Memory B cell (primary cell): ENCODE measurements at regions not wholly inside any gene's neighbourhood (a gene's known extent, or its start where the extent isn't known, plus 50 kb on each side); places are given as distances from the start of the nearest gene placed in this dataset.

Experiments used
- ATAC-seq: fragments of 150-1000 bp; cut with Tn5 transposase; 2 replicates; pipeline ENCODE4 v1.10.0; 2021; ENCODE audit warnings: low read depth, mild to moderate bottlenecking, moderate library complexity
- DNase-seq, 2 donors: peaks; one replicate each; pipeline ENCODE4 v3.0.0; 2022; ENCODE audit warnings: low spot score in 2 of 2
- H3K27ac Mint-ChIP-seq: one replicate; pipeline ENCODE4 v1.8.0; 2022; ENCODE audit warnings: mild to moderate bottlenecking, moderate library complexity, mixed read lengths
- H3K27me3 Mint-ChIP-seq: one replicate; pipeline ENCODE4 v1.8.0; 2022; ENCODE audit warnings: mixed read lengths
- H3K36me3 Mint-ChIP-seq: one replicate; pipeline ENCODE4 v1.8.0; 2022; ENCODE audit warnings: mild to moderate bottlenecking, mixed read lengths
- H3K4me1 Mint-ChIP-seq: one replicate; pipeline ENCODE4 v1.8.0; 2022; ENCODE audit warnings: mixed read lengths
- H3K4me3 Mint-ChIP-seq: one replicate; pipeline ENCODE4 v1.8.0; 2022; ENCODE audit warnings: mild to moderate bottlenecking, moderate library complexity, mixed read lengths
- H3K9me3 Mint-ChIP-seq: one replicate; pipeline ENCODE4 v1.8.0; 2022; ENCODE audit warnings: mixed read lengths

GRCh38 chr6:40910260-40910893 lies 128.6 kb downstream of the UNC5CL start:
- Mint-ChIP-seq H3K9me3 (no peaks in the 10 kb centered on the region), H3K27ac (no peak overlapping the region), H3K4me3 (no peak overlapping the region), H3K4me1 (no peaks in the 10 kb centered on the region), H3K36me3 (no peaks in the 10 kb centered on the region), H3K27me3 (peaks cover 10% of the 10 kb centered on the region)
- no peak for DNase-seq
- ATAC-seq = no peak

DNA sequence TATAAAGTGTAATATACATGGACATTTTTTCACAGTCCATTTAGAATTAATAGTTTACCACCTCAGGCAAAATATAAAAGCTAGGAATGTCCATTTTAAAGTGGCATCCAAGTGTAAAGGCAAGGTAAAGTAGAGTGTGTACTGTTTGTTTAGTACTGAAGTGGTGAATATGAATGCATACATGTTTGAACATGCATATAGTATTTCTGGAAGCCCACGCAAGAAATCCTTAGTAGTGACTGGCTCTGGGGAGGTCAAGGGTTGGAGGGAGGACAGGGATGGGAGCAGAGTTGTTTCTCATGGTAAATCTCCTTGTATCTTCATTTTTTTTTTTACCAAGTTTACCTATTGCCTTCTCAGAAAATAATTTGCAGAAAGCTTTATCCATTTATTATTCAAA lies 129.2 kb downstream of the UNC5CL start:
- no peak for ATAC-seq
- no peaks in the 10 kb centered on the region for H3K36me3 Mint-ChIP-seq
- DNase-seq = no peak
- no peak overlapping the region for H3K27ac Mint-ChIP-seq
- H3K9me3 Mint-ChIP-seq = no peaks in the 10 kb centered on the region
- H3K4me1 Mint-ChIP-seq = no peaks in the 10 kb centered on the region
- no peak overlapping the region for H3K4me3 Mint-ChIP-seq
- H3K27me3 Mint-ChIP-seq = peaks cover 9% of the 10 kb centered on the region

- no peak for ATAC-seq
- Mint-ChIP-seq H3K9me3 (no peaks in the 10 kb centered on the region), H3K4me1 (no peaks in the 10 kb centered on the region), H3K27me3 (peaks cover 6% of the 10 kb centered on the region), H3K27ac (no peak overlapping the region), H3K36me3 (peaks cover 3% of the 10 kb centered on the region), H3K4me3 (no peak overlapping the region)
- DNase-seq = no peak
Measured at GRCh38 chr6:40907198-40907701, 131.8 kb downstream of the UNC5CL start.

- DNase-seq (no peak), ATAC-seq (no peak)
- H3K36me3 Mint-ChIP-seq = peaks cover 3% of the 10 kb centered on the region
- H3K9me3 Mint-ChIP-seq = no peaks in the 10 kb centered on the region
- H3K27me3 Mint-ChIP-seq = peaks cover 6% of the 10 kb centered on the region
- no peaks in the 10 kb centered on the region for H3K4me1 Mint-ChIP-seq
- H3K4me3 Mint-ChIP-seq = no peak overlapping the region
- H3K27ac Mint-ChIP-seq = no peak overlapping the region
Measured at GRCh38 chr6:40906759-40907158, 132.3 kb downstream of the UNC5CL start.

GRCh38 chr6:40904583-40905194 lies 134.3 kb downstream of the UNC5CL start:
- Mint-ChIP-seq H3K4me3 (no peak overlapping the region), H3K4me1 (no peaks in the 10 kb centered on the region), H3K9me3 (no peaks in the 10 kb centered on the region), H3K27ac (no peak overlapping the region), H3K36me3 (peaks cover 3% of the 10 kb centered on the region), H3K27me3 (peaks cover 6% of the 10 kb centered on the region)
- ATAC-seq (no peak), DNase-seq (no peak)

GRCh38 chr6:40903456-40903855 lies 135.6 kb downstream of the UNC5CL start:
- H3K36me3 Mint-ChIP-seq = peaks cover 3% of the 10 kb centered on the region
- DNase-seq = no peak
- no peaks in the 10 kb centered on the region for H3K4me1 Mint-ChIP-seq
- H3K27me3 Mint-ChIP-seq = peaks cover 9% of the 10 kb centered on the region
- no peak overlapping the region for H3K4me3 Mint-ChIP-seq
- no peak overlapping the region for H3K27ac Mint-ChIP-seq
- no peaks in the 10 kb centered on the region for H3K9me3 Mint-ChIP-seq
- ATAC-seq = no peak

- no peaks in the 10 kb centered on the region for H3K9me3 Mint-ChIP-seq
- peaks cover 15% of the 10 kb centered on the region for H3K27me3 Mint-ChIP-seq
- H3K36me3 Mint-ChIP-seq = peaks cover 5% of the 10 kb centered on the region
- H3K4me3 Mint-ChIP-seq = no peak overlapping the region
- H3K27ac Mint-ChIP-seq = no peak overlapping the region
- ATAC-seq (no peak), DNase-seq (no peak)
- no peaks in the 10 kb centered on the region for H3K4me1 Mint-ChIP-seq
Measured at GRCh38 chr6:40901322-40902055, 137.5 kb downstream of the UNC5CL start.

DNA sequence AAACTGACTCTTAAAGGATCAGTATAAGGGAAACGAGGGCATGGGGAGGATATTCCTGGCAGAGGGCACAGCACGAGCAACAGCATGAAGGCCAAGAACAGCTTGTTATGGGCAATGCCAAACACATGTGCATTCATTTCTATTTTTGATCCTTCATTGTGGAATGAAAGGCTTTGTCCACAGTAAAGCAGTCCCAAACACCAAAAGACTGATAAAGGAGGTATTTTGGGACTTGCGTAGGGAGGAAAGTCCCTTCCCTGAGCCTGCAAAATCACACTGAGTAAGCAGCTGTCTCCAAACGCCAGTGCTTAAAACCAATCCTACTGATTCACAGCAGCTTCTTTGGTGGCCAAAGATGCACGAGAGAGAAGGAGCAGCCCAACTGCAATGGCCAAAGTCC lies 138.2 kb downstream of the UNC5CL start:
- no peak overlapping the region for H3K4me3 Mint-ChIP-seq
- no peak overlapping the region for H3K27ac Mint-ChIP-seq

DNA sequence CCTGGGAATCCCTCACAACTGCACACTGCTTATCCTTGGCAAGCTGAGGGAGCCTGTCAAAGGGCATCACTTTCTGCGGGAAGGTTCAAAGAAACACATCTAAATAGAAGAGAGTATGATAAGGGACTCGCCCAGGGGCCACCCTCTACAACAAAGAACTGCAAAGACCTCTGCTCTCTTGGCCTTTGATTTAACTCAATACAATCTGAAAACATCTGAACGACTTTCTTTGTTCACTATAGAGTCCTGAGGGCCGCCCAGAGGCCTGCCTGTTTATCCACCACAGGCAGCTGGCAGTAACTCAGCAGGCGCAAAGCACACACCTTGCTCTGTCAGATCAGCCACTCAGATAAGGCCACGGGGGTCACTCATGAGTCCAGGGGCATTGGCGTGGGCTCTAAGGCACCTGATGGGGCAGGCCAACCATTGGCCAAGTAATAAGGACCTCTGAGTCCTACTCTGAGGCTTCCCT lies 139.3 kb downstream of the UNC5CL start:
- Mint-ChIP-seq H3K27me3 (peaks cover 22% of the 10 kb centered on the region), H3K27ac (no peak overlapping the region), H3K9me3 (no peaks in the 10 kb centered on the region), H3K36me3 (peaks cover 5% of the 10 kb centered on the region), H3K4me3 (no peak overlapping the region), H3K4me1 (no peaks in the 10 kb centered on the region)
- no peak for DNase-seq
- ATAC-seq = no peak

More for the DNA sequence above, 138.2 kb downstream of the UNC5CL start:
- no peaks in the 10 kb centered on the region for H3K4me1 Mint-ChIP-seq
- peaks cover 17% of the 10 kb centered on the region for H3K27me3 Mint-ChIP-seq
- H3K9me3 Mint-ChIP-seq = no peaks in the 10 kb centered on the region
- ATAC-seq (no peak), DNase-seq (no peak)
- H3K36me3 Mint-ChIP-seq = peaks cover 5% of the 10 kb centered on the region

GRCh38 chr6:40898073-40898472 lies 140.9 kb downstream of the UNC5CL start:
- Mint-ChIP-seq H3K27me3 (peaks cover 20% of the 10 kb centered on the region), H3K36me3 (peaks cover 2% of the 10 kb centered on the region), H3K4me3 (no peak overlapping the region), H3K4me1 (no peaks in the 10 kb centered on the region), H3K9me3 (no peaks in the 10 kb centered on the region), H3K27ac (no peak overlapping the region)
- DNase-seq = no peak
- ATAC-seq = no peak

GRCh38 chr6:40897390-40898003 lies 141.5 kb downstream of the UNC5CL start:
- ATAC-seq = no peak
- no peak overlapping the region for H3K27ac Mint-ChIP-seq
- H3K36me3 Mint-ChIP-seq = peaks cover 2% of the 10 kb centered on the region
- no peaks in the 10 kb centered on the region for H3K9me3 Mint-ChIP-seq
- DNase-seq = no peak
- H3K4me1 Mint-ChIP-seq = no peaks in the 10 kb centered on the region
- peaks cover 22% of the 10 kb centered on the region for H3K27me3 Mint-ChIP-seq
- no peak overlapping the region for H3K4me3 Mint-ChIP-seq

- no peak for DNase-seq
- Mint-ChIP-seq H3K4me1 (no peaks in the 10 kb centered on the region), H3K36me3 (peaks cover 2% of the 10 kb centered on the region), H3K27me3 (peaks cover 23% of the 10 kb centered on the region), H3K27ac (no peak overlapping the region), H3K9me3 (no peaks in the 10 kb centered on the region), H3K4me3 (no peak overlapping the region)
- no peak for ATAC-seq
Measured at GRCh38 chr6:40896696-40897095, 142.3 kb downstream of the UNC5CL start.

GRCh38 chr6:40894962-40895799 lies 143.8 kb downstream of the UNC5CL start:
- H3K9me3 Mint-ChIP-seq = no peaks in the 10 kb centered on the region
- H3K27ac Mint-ChIP-seq = no peak overlapping the region
- peaks cover 2% of the 10 kb centered on the region for H3K36me3 Mint-ChIP-seq
- H3K27me3 Mint-ChIP-seq = peaks cover 25% of the 10 kb centered on the region
- H3K4me1 Mint-ChIP-seq = no peaks in the 10 kb centered on the region
- H3K4me3 Mint-ChIP-seq = no peak overlapping the region
- no peak for DNase-seq
- no peak for ATAC-seq
